OCI-LY1 (cell line): ENCODE measurements at regions not wholly inside any gene's neighbourhood (a gene's known extent, or its start where the extent isn't known, plus 50 kb on each side); places are given as distances from the start of the nearest gene placed in this dataset.

ENCODE experiments used
- CTCF ChIP-seq: fragments of 200-600 bp; sonication (generic), shearing (Covaris generic); IDR thresholded peaks from 2 replicates; pipeline ENCODE4 v1.5.1; 2017; ENCODE audit warnings: mild to moderate bottlenecking, antibody characterized with exemption, low read length, moderate library complexity, mixed read lengths
- EZH2 ChIP-seq: fragments of 200-600 bp; sonication (generic), shearing (Covaris generic); IDR thresholded peaks from 2 replicates; pipeline ENCODE4 v1.8.0; 2017; ENCODE audit warnings: borderline replicate concordance, mixed run types, mild to moderate bottlenecking, antibody characterized with exemption, low read length, moderate library complexity, mixed read lengths

DNA sequence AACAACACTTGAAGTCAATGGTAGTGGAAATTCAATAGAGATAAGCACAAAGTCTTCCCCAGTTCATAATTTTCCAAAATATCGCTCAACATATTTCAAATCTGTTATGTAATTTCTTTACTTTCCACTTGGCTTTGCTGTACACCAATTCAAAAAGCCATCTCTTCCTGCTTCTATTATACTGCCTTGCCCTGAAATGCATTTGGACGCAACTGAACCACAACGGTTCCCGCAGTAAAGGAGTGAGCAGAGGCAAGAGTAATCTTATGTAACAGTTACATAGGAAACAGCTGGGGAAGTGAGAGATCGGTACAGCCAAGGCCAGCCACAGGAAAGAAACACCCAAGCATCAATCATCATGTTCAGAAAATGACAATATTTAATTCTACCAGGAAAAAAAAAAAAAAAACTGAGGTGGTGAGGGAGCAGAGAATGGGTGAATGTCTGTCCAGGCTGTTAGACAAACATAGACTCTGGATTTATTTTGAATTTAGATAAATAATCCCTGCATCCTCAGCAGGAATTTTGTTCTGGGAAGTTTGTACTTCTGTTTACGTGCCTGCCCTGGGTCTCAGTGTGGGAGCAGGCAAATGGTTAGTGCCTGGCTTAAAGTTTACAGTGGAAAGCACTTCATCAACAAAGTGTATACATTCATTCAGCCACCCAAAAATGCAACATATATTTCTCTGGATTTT lies 392.2 kb downstream of the ETS1 start:
- no peak for TF ChIP-seq CTCF
- TF ChIP-seq EZH2, result no peak
